DMS153 treated with DMSO at 0.1 percent for 48 hours (cell line): ENCODE measurements at regions not wholly inside any gene's neighbourhood (a gene's known extent, or its start where the extent isn't known, plus 50 kb on each side); places are given as distances from the start of the nearest gene placed in this dataset.

Source experiments
- DNase-seq: peaks from one replicate; lab custom pipeline; 2025; ENCODE audit not compliant: unreplicated experiment; lab: John Stamatoyannopoulos, UW

- no peak for DNase-seq
Observed at GRCh38 chr3:141669434-141669833, 68.7 kb upstream of the RNF7 start.

GRCh38 chr3:141677701-141678100 lies 60.4 kb upstream of the RNF7 start:
- DNase-seq = no peak

GRCh38 chr3:141680620-141681389 lies 57.3 kb upstream of the RNF7 start:
- peak; percentile 53 for DNase-seq

GRCh38 chr3:141681390-141681780 lies 56.7 kb upstream of the RNF7 start:
- DNase-seq = no peak

- DNase-seq = no peak
Observed at GRCh38 chr3:141682007-141682406, 56.1 kb upstream of the RNF7 start.

GRCh38 chr3:141682921-141683320 lies 55.2 kb upstream of the RNF7 start:
- no peak for DNase-seq

GRCh38 chr3:141684758-141685157 lies 53.3 kb upstream of the RNF7 start:
- no peak for DNase-seq

GRCh38 chr3:141686466-141687291 lies 51.4 kb upstream of the RNF7 start:
- DNase-seq = peak; percentile 51
